HG03575 (cell line): ENCODE measurements at regions not wholly inside any gene's neighbourhood (a gene's known extent, or its start where the extent isn't known, plus 50 kb on each side); places are given as distances from the start of the nearest gene placed in this dataset.

Experiments
- ATAC-seq: cut with Tn5 transposase; IDR thresholded peaks from one replicate; pipeline ENCODE4 v1.9.1; 2021; ENCODE audit not compliant: unreplicated experiment, insufficient number of reproducible peaks, low FRiP score; ENCODE audit errors: extremely low read depth

GRCh38 chr17:77266891-77267341 lies 126.1 kb downstream of the SEC14L1 start:
- no peak for ATAC-seq

- no peak for ATAC-seq
These were observed 129.2 kb downstream of the SEC14L1 start for GRCh38 chr17:77269696-77270681.

GRCh38 chr17:77271411-77271810 lies 130.6 kb downstream of the SEC14L1 start:
- ATAC-seq, result no peak

GRCh38 chr17:77273397-77274085 lies 132.8 kb downstream of the SEC14L1 start:
- ATAC-seq, result no peak

GRCh38 chr17:77274096-77274845 lies 133.5 kb downstream of the SEC14L1 start:
- ATAC-seq, result no peak

- ATAC-seq, result no peak
These were observed 138.9 kb downstream of the SEC14L1 start for GRCh38 chr17:77279448-77280303.

GRCh38 chr17:77280304-77281121 lies 139.7 kb downstream of the SEC14L1 start:
- ATAC-seq, result no peak

GRCh38 chr17:77281122-77281903 lies 140.5 kb downstream of the SEC14L1 start:
- no peak for ATAC-seq

GRCh38 chr17:77281904-77282367 lies 141.2 kb downstream of the SEC14L1 start:
- no peak for ATAC-seq

GRCh38 chr17:77282524-77283515 lies 142.1 kb downstream of the SEC14L1 start:
- ATAC-seq, result no peak

GRCh38 chr17:77284023-77284617 lies 143.4 kb downstream of the SEC14L1 start:
- no peak for ATAC-seq

- ATAC-seq, result no peak
These were observed 145.0 kb downstream of the SEC14L1 start for GRCh38 chr17:77285594-77286390.

GRCh38 chr17:77286391-77286640 lies 145.5 kb downstream of the SEC14L1 start:
- ATAC-seq, result no peak

- no peak for ATAC-seq
These were observed 146.1 kb downstream of the SEC14L1 start for GRCh38 chr17:77286641-77287431.
